HepG2 (cell line): ENCODE measurements at regions not wholly inside any gene's neighbourhood (a gene's known extent, or its start where the extent isn't known, plus 50 kb on each side); places are given as distances from the start of the nearest gene placed in this dataset.
"Not testable (repeated sequence)": the region's sequence is repeated elsewhere in the genome, so short reads cannot be mapped to it uniquely, and the experiment has no call there.

Experiments used
- ATAC-seq: fragments of 200-7000 bp; cut with Tn5 transposase; 3 replicates; pipeline ENCODE4 v1.9.1; 2020; ENCODE audit warnings: mild to moderate bottlenecking, moderate library complexity
- BruUV-seq: library from RNA; stranded (reverse); fragments of 400-500 nt; replicated peaks from 2 replicates; lab custom pipeline; 2021; lab: Mats Ljungman, UMichigan
- CTCF ChIA-PET: fragments of 300-600 bp; formaldehyde crosslinking; extraction: SDS; loops from one replicate; lab custom pipeline; 2021; ENCODE audit warnings: low total read pairs, inconsistent platforms, low intra/inter-chr PET ratio; lab: Yijun Ruan, JAX
- POLR2A ChIA-PET: fragments of 350-600 bp; sonication (Branson Sonifier 250); formaldehyde crosslinking; loops from one replicate; lab custom pipeline; 2020; ENCODE audit warnings: antibody characterized with exemption, inconsistent platforms; lab: Yijun Ruan, JAX
- DNase-seq: peaks from one replicate; pipeline ENCODE4 v3.0.0-alpha.2; 2015; ENCODE audit warnings: low spot score
- FAIRE-seq: peaks from 3 replicates; lab custom pipeline; 2011; peaks lifted over from hg19 to GRCh38; lab: Jason Lieb, UNC
- H2AFZ ChIP-seq: one replicate; pipeline ENCODE4 v1.6.1; 2011; ENCODE audit warnings: low read length, inconsistent platforms
- H3K27ac ChIP-seq: fragments of 300-600 bp; 3 replicates; pipeline ENCODE4 v1.8.0; 2011; ENCODE audit warnings: mixed run types, mild to moderate bottlenecking, mixed read lengths, low read length, inconsistent platforms; ENCODE audit not compliant: insufficient read depth; ENCODE audit errors: extremely low read length
- H3K27me3 ChIP-seq, 2 experiments: fragments of 200-600 bp in 1 of 2; 2 replicates in 1 of 2; 3 replicates in 1 of 2; pipeline versions ENCODE4 v1.6.0 to v1.8.0; 2011; ENCODE audit warnings: low read length in 2 of 2, mild to moderate bottlenecking in 2 of 2, moderate library complexity in 2 of 2, inconsistent platforms in 1 of 2; ENCODE audit not compliant: insufficient read depth in 2 of 2, control insufficient read depth in 1 of 2
- H3K36me3 ChIP-seq, 2 experiments: fragments of 200-600 bp in 1 of 2; replicated peaks in 1 of 2; 2 replicates in 1 of 2; 3 replicates in 1 of 2; pipeline versions ENCODE4 v1.5.1 to v1.8.0; 2011; ENCODE audit warnings: low read length in 2 of 2, inconsistent platforms in 1 of 2; ENCODE audit not compliant: insufficient read depth in 2 of 2, control insufficient read depth in 1 of 2
- H3K4me1 ChIP-seq: 2 replicates; pipeline ENCODE4 v1.5.1; 2012; ENCODE audit warnings: low read length, inconsistent platforms; ENCODE audit not compliant: insufficient read depth
- H3K4me2 ChIP-seq: 2 replicates; pipeline ENCODE4 v1.6.0; 2011; ENCODE audit warnings: low read depth, low read length, inconsistent platforms
- H3K4me3 ChIP-seq, 3 experiments: fragments of 200-600 bp in 1 of 3; sonication (generic), shearing (Covaris generic) in 1 of 3; replicated peaks in 1 of 3; 2 replicates each; pipeline ENCODE4 v1.5.1; 2011 to 2016; ENCODE audit warnings: low read length in 3 of 3, inconsistent platforms in 2 of 3, low read depth in 2 of 3, mild to moderate bottlenecking in 2 of 3, control low read depth in 1 of 3, mixed read lengths in 1 of 3; ENCODE audit not compliant: insufficient read depth in 1 of 3
- H3K79me2 ChIP-seq: one replicate; pipeline ENCODE4 v1.6.1; 2011; ENCODE audit warnings: low read length, inconsistent platforms; ENCODE audit not compliant: insufficient read depth
- H3K9ac ChIP-seq: 2 replicates; pipeline ENCODE4 v1.6.0; 2011; ENCODE audit warnings: mild to moderate bottlenecking, low read depth, low read length, inconsistent platforms; ENCODE audit not compliant: insufficient read depth
- H3K9me3 ChIP-seq: 2 replicates; pipeline ENCODE4 v1.5.1; 2012; ENCODE audit warnings: mild to moderate bottlenecking, low read length
- H4K20me1 ChIP-seq: 2 replicates; pipeline ENCODE4 v1.6.0; 2011; ENCODE audit warnings: inconsistent platforms, mild to moderate bottlenecking, low read length, moderate library complexity; ENCODE audit not compliant: insufficient read depth
- AGO2 ChIP-seq: fragments of 200-400 bp; formaldehyde crosslinking; optimal IDR thresholded peaks from 2 replicates; pipeline ENCODE3; 2017; ENCODE audit warnings: mild to moderate bottlenecking, low read depth, low read length, moderate library complexity
- MTA3 ChIP-seq: sonication (generic); formaldehyde crosslinking; IDR thresholded peaks from 2 replicates; pipeline ENCODE4 v1.4.0; 2020; ENCODE audit warnings: missing genetic modification reagents
- PLRG1 ChIP-seq: fragments of 450-650 bp; conservative IDR thresholded peaks from 2 replicates; pipeline ENCODE4 v1.6.1; 2016
- ZMYM2 ChIP-seq: sonication (generic); formaldehyde crosslinking; IDR thresholded peaks from 2 replicates; pipeline ENCODE4 v1.8.0; 2022; ENCODE audit warnings: mild to moderate bottlenecking, missing genetic modification reagents
- ZNF572 ChIP-seq: sonication (generic); formaldehyde crosslinking; IDR thresholded peaks from 2 replicates; pipeline ENCODE4 v1.5.1; 2020; ENCODE audit warnings: mild to moderate bottlenecking, missing genetic modification reagents
- WGBS: methylation state at CpG from one replicate; pipeline ENCODE4 v1.1.6; 2017; ENCODE audit warnings: low lambda C conversion rate; 5-methylcytosine and 5-hydroxymethylcytosine counted together
- in situ Hi-C: cut with HindIII; loops from 2 replicates; pipeline ENCODE4 v1.10.0; 2017; ENCODE audit warnings: low pct_unique_long_range_greater_than_20kb; ENCODE audit not compliant: extremely low pct_ligation_motif_present
- intact Hi-C: fragments of 100-400 bp; cut with micrococcal nuclease; formaldehyde crosslinking; loops from one replicate; pipeline ENCODE4 v1.10.0; 2022; ENCODE audit not compliant: unreplicated experiment
- TF ChIP-seq, protein P1 (sequence below): sonication (generic); formaldehyde crosslinking; IDR thresholded peaks from 2 replicates; pipeline ENCODE4 v1.4.0; 2020; ENCODE audit warnings: missing genetic modification reagents, borderline replicate concordance

- H2AFZ ChIP-seq, H3K4me2 ChIP-seq, H3K36me3 ChIP-seq, DNase-seq, H3K27me3 ChIP-seq, BruUV-seq, H3K4me3 ChIP-seq, H3K9me3 ChIP-seq, POLR2A ChIA-PET, H3K27ac ChIP-seq, H3K4me1 ChIP-seq, CTCF ChIA-PET, intact Hi-C loops, H3K79me2 ChIP-seq, in situ Hi-C loops, FAIRE-seq, ATAC-seq, H3K9ac ChIP-seq, H4K20me1 ChIP-seq: not testable (repeated sequence)
- WGBS, result 88% methylated on average over 32 of the region's 44 CpGs
These were observed 92.1 kb upstream of the MSH6 start for GRCh38 chr2:47690706-47691325.

DNA sequence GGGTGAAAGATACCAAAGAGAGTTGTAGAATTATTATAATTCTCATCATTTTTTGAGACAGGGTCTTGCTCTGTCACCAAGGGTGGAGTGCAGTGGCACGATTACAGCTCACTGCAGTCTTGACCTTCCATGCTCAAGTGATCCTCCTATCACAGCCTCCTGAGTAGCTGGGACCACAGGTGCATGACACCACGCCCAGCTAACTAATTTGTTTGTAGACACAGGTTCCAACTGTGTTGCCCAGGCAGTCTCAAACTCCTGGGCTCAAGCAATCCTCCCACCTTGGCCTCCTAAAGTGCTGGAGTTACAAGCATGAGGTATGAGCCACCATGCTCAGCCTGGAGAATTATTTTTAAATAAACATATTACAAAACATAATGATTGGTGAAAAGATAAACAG lies 92.8 kb upstream of the MSH6 start:
- DNase-seq, result no peak
- Histone ChIP-seq H3K9ac (no peak overlapping the region), H4K20me1 (no peaks in the 10 kb centered on the region), H3K9me3 (no peaks in the 10 kb centered on the region), H3K4me1 (peaks cover 8% of the 10 kb centered on the region; the same call in 1 of the 2 replicates), H3K4me3 (no peak overlapping the region), H3K79me2 (no peaks in the 10 kb centered on the region), H3K36me3 (no peaks in the 10 kb centered on the region), H3K4me2 (no peak overlapping the region), H3K27ac (no peak overlapping the region), H2AFZ (no peak overlapping the region), H3K27me3 (0 out of 5 replicates have a peak, but pooled peaks cover 0 to 3% of the 10 kb centered on the region in 2 experiments)
- intact Hi-C loops (no loop called here), in situ Hi-C loops (no loop called here)
- no peak for FAIRE-seq
- ChIA-PET POLR2A (no interaction called here), CTCF (no interaction called here)
- BruUV-seq, result no TSS peak
- 13% methylated on average over 2 of the region's 2 CpGs for WGBS
- ATAC-seq, result no peak
- TF ChIP-seq ZMYM2 (CRISPR knock-in tag) (no peak), ZNF572 (no peak), AGO2 (no peak), MTA3 (CRISPR knock-in tag) (no peak), PLRG1 (no peak)
- TF ChIP-seq, protein P1, sequence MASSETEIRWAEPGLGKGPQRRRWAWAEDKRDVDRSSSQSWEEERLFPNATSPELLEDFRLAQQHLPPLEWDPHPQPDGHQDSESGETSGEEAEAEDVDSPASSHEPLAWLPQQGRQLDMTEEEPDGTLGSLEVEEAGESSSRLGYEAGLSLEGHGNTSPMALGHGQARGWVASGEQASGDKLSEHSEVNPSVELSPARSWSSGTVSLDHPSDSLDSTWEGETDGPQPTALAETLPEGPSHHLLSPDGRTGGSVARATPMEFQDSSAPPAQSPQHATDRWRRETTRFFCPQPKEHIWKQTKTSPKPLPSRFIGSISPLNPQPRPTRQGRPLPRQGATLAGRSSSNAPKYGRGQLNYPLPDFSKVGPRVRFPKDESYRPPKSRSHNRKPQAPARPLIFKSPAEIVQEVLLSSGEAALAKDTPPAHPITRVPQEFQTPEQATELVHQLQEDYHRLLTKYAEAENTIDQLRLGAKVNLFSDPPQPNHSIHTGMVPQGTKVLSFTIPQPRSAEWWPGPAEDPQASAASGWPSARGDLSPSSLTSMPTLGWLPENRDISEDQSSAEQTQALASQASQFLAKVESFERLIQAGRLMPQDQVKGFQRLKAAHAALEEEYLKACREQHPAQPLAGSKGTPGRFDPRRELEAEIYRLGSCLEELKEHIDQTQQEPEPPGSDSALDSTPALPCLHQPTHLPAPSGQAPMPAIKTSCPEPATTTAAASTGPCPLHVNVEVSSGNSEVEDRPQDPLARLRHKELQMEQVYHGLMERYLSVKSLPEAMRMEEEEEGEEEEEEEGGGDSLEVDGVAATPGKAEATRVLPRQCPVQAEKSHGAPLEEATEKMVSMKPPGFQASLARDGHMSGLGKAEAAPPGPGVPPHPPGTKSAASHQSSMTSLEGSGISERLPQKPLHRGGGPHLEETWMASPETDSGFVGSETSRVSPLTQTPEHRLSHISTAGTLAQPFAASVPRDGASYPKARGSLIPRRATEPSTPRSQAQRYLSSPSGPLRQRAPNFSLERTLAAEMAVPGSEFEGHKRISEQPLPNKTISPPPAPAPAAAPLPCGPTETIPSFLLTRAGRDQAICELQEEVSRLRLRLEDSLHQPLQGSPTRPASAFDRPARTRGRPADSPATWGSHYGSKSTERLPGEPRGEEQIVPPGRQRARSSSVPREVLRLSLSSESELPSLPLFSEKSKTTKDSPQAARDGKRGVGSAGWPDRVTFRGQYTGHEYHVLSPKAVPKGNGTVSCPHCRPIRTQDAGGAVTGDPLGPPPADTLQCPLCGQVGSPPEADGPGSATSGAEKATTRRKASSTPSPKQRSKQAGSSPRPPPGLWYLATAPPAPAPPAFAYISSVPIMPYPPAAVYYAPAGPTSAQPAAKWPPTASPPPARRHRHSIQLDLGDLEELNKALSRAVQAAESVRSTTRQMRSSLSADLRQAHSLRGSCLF (CRISPR knock-in tag), result no peak
